GM21576 (cell line): ENCODE measurements at regions not wholly inside any gene's neighbourhood (a gene's known extent, or its start where the extent isn't known, plus 50 kb on each side); places are given as distances from the start of the nearest gene placed in this dataset.

Source experiments
- ATAC-seq: cut with Tn5 transposase; IDR thresholded peaks from one replicate; pipeline ENCODE4 v1.9.1; 2021; ENCODE audit warnings: mild to moderate bottlenecking, moderate library complexity; ENCODE audit not compliant: unreplicated experiment

DNA sequence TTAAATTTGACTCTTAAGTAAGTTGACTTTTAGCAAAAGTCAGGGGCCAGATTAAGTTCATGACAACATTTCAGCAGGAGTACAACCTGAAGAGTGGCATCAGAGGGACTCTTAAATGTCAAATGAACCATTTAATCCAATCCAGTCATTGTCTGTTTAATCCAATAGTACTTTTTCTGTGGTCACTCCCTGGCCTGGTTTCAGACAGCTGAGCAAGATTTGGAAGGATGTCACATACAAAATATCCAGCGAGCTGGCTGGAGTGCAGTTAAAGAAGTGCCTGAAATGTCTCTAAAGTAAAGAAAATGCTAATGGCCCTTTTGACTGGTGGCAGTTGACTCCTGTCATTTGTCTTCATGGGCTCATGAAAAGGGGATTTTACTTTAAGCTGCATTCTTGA is 1082.1 kb downstream of the AACS start:
- ATAC-seq = no peak

GRCh38 chr12:126156806-126157574 is 1091.8 kb downstream of the AACS start:
- no peak for ATAC-seq

DNA sequence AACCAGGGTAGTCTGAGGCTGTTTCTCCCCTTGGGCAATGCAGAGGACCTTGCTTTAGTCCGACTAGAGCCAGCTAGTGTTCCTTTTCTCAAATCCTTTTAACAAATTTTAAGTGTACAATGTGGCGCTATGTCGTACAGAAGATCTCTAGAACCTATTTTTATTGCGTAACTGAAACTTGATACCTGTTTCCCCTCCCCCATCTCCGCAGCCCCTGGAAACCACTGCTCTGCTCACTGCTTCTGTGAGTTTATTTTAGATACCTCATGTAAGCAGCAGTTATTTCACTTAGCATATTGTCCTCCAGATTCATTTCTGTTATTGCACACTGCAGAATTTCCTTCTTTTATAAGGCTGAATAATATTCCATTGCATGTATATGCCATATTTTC is 1092.3 kb downstream of the AACS start:
- ATAC-seq = no peak

- ATAC-seq = no peak
These were observed 1093.9 kb downstream of the AACS start for GRCh38 chr12:126159139-126159538.

DNA sequence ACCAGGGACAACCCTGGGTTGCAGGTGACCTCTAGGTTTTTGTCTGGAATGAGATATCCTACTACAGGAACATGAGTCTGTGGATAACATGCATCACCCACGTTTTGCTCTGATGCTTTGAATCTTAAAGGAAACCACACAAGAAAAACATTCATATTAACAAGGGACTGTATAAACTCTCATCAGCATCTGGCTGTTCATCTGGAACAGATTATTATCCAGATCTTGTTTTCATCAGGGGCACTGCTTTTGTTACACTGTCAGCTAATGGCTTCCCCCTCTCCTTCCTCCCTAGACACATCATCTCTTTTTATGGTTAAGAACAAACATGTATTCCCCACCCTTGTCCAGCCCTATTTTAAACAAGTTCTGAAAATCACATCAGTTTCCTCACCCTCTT is 1095.7 kb downstream of the AACS start:
- no peak for ATAC-seq

DNA sequence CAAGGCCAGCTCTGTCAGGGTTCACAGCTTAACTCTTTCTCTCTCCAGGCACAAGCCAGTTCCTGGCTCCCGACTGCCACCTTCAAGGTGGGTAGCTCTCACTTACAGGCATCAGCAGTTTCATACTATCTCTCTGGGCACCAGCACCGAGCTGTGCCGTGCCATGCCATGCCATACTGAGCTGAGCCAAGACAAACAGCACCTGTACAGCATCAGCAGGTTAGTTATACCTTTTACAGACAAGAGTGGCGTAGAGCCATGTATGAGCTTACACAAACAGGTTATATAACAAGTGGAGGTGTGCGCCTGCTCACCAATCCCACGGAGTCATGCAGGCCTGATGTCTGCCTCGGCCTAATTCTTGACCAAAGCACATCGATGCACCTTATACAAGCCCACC is 1098.7 kb downstream of the AACS start:
- ATAC-seq = no peak

DNA sequence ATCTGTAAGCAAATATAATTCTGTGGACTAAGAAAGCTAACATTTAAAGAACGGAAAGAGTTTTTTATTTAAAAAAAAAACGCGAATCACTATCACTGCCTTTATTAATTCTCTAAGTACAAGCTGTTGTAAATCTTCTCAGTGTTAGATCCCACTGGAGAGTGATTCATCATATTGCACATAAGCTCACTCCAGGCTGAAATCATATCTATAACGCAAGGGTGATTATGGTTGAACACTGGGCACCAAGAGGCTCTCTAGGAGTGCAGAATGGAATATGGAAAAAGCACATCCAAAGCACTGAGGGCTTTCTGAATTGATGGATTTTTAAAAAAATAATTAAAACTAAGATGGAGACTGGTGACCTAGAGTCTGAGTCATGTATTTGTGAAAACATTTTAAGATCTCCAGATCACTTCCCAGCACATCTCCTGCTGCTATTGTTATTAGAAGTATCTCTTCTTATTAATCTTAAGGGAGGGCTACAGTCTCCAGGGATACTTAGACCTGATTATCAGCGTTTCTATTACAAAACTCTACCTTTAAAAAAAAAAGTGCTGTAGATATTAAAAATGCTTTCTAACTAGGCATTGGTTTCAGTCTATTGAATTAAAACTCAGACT is 1106.8 kb downstream of the AACS start:
- ATAC-seq = no peak

GRCh38 chr12:126182619-126183236 is 1117.5 kb downstream of the AACS start:
- ATAC-seq = no peak

DNA sequence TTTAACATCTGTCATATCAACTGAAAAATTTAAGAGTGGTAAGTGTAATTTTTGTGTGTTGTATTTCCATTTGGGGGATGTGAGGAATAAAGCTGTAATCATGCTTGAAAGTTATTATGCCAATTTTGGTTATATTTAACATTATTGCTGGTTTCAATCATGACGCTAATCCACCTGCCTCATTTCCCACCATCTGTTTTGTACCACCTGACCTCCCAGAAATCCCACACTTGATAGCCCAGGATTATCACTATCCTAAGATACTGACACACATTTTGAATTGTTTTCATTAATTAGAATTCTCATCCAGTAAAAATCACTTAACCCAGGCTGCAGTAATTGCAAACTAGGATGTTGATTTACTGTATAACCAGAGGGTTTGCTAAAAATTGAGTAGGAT is 1119.8 kb downstream of the AACS start:
- no peak for ATAC-seq

- ATAC-seq = no peak
These were observed 1124.6 kb downstream of the AACS start for GRCh38 chr12:126189856-126190255.

GRCh38 chr12:126191031-126191891 is 1126.0 kb downstream of the AACS start:
- ATAC-seq = no peak

GRCh38 chr12:126191949-126192348 is 1126.7 kb downstream of the AACS start:
- no peak for ATAC-seq

DNA sequence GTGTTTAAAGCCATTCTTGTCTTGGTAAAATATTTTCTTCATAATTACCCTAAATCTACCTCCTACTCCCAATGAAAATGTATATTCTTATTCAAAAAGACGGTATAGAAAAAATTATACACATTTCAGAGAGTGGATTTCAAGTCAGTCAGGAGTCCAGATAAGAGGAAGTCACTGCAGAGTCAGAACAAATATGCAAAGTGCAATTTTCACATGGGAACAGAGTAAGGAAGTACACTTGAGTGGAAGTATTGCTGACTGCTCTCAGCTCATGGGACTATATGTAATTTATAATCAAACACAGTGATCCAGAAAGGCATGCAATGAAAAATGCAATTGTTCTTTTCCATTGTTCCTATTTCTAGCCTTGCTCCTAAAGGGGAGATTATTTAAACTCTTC is 1128.0 kb downstream of the AACS start:
- no peak for ATAC-seq

GRCh38 chr12:126196263-126196662 is 1131.0 kb downstream of the AACS start:
- ATAC-seq = no peak

DNA sequence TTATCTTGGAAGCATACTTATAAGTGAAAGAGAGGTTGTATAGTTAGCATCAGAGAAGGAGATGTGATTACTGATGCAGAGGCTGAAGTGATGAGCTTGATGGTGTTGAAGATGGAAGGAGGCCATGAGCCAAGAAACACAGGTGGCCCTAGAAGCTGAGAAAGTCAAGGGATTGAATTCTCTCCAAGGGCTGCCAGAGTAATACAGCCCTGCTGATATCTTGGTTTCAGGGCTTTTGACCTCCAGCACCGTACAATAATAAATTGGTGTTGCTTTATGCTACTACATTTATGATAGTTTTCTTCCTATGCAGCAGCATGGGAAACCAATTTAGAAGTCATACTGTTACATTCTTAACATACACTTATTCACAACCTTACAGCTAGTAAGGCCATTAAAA is 1133.3 kb downstream of the AACS start:
- no peak for ATAC-seq

DNA sequence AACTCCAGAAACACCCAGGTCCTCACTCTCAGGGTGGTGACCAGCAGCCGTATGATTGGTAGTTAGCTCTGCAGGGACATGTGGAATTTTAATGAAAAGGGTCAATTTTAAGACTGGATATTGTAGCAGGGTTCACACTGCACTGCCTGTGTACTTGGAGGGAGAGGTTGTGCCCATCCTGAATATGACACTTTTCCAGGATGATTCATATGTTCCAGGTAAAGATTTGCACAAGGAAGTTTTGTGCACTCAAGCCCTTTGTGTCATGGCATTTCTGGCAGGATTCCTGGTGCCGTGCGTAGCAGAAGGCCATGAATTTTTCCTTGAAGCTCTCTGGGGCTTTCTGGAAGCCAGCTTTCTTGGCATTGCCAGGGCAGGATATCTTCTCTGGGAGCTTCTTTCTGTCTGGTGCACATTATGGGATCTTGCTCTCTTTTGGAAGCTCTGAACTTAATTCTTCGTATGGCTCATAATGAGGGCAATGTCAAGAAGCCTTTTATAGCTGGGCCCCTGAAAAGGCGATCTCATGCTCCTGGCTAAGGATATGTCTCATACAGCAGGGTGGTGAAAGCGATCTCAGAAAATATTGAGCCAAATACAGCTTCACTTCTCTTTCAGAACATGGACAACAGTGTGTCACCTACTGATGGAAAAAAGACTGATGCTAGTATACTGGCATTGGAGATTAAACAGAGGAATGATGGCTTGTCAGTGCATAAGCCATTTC is 1133.9 kb downstream of the AACS start:
- no peak for ATAC-seq

DNA sequence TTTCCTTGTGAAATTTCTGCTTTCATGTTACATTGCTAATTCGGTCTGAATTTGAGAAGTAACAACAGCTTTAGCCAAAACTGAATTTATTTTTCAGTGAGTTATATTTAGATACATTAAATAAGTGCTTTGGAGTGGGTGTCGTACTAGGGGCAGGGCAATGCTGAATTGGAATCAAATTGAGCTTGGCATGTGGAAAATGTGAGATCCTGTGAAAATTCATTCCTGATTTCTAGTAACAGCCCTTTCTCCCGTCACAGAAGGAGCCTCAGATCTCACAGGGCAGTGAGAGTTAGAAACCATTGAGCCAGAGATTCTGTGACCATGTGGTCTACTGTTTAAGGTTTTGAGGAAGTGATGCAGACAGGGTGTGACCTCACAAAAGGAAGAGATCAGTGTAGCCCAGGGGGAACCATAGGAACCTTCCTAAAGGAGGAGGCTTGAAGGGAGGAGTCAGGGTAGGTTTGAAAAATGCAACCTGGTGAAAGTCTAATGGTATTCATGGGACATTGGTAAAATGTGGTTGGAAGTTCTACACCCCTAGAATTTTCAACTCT is 1136.8 kb downstream of the AACS start:
- no peak for ATAC-seq

DNA sequence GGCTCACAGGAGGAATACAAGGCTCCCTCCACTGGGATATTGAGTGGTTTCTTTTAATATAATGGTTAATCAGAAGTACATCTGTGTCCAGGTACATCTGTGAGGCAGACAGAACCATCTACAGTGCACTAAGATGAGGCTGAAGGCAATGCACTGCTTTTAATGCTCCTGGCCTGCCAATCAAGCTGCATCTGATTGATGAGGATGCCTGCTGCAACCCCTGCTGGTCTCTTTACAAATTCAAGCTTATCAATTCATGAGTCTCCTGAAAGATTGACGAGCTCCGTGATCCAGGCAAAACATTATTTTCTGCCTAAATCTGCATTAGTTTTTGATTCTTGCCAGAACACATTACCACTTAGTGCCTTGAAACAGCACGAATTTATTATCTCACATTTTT is 1139.1 kb downstream of the AACS start:
- no peak for ATAC-seq

GRCh38 chr12:126210026-126210425 is 1144.8 kb downstream of the AACS start:
- no peak for ATAC-seq

- ATAC-seq = no peak
These were observed 1145.2 kb downstream of the AACS start for GRCh38 chr12:126210448-126210847.
